HEK293 (cell line): ENCODE measurements at regions not wholly inside any gene's neighbourhood (a gene's known extent, or its start where the extent isn't known, plus 50 kb on each side); places are given as distances from the start of the nearest gene placed in this dataset.

Experiments used
- AEBP2 ChIP-seq: fragments of 450-650 bp; formaldehyde crosslinking; IDR thresholded peaks from 2 replicates; pipeline ENCODE4 v1.5.1; 2016; ENCODE audit warnings: missing biosample characterization, missing genetic modification characterization, borderline replicate concordance
- EGR2 ChIP-seq: fragments of 450-650 bp; formaldehyde crosslinking; IDR thresholded peaks from 2 replicates; pipeline ENCODE4 v1.5.1; 2016; ENCODE audit warnings: low read depth, missing biosample characterization, missing genetic modification characterization
- GFI1B ChIP-seq: fragments of 450-650 bp; formaldehyde crosslinking; IDR thresholded peaks from 2 replicates; pipeline ENCODE4 v1.5.1; 2016; ENCODE audit warnings: missing biosample characterization, missing genetic modification characterization
- PRDM2 ChIP-seq: fragments of 450-650 bp; formaldehyde crosslinking; IDR thresholded peaks from 2 replicates; pipeline ENCODE4 v1.5.1; 2016; ENCODE audit warnings: missing biosample characterization, missing genetic modification characterization, borderline replicate concordance
- REST ChIP-seq: fragments of 450-650 bp; formaldehyde crosslinking; IDR thresholded peaks from 2 replicates; pipeline ENCODE4 v1.5.1; 2016; ENCODE audit warnings: missing biosample characterization, missing genetic modification characterization
- SALL2 ChIP-seq: fragments of 450-650 bp; formaldehyde crosslinking; IDR thresholded peaks from 2 replicates; pipeline ENCODE4 v1.5.0; 2017; ENCODE audit warnings: missing biosample characterization, mild to moderate bottlenecking, missing genetic modification characterization, borderline replicate concordance
- TRIM28 ChIP-seq: IDR thresholded peaks from 2 replicates; pipeline ENCODE4 v1.6.1; 2011; ENCODE audit warnings: low read length, control low read depth, borderline replicate concordance
- ZBTB1 ChIP-seq: fragments of 450-650 bp; formaldehyde crosslinking; IDR thresholded peaks from 2 replicates; pipeline ENCODE4 v1.5.1; 2016; ENCODE audit warnings: missing biosample characterization, missing genetic modification characterization
- ZNF10 ChIP-seq: fragments of 450-650 bp; formaldehyde crosslinking; IDR thresholded peaks from 2 replicates; pipeline ENCODE4 v1.5.1; 2017; ENCODE audit warnings: missing biosample characterization, missing genetic modification characterization
- ZNF184 ChIP-seq: fragments of 450-650 bp; IDR thresholded peaks from 2 replicates; pipeline ENCODE4 v1.5.1; 2018; ENCODE audit warnings: missing biosample characterization, mild to moderate bottlenecking, missing genetic modification characterization
- ZNF19 ChIP-seq: fragments of 450-650 bp; formaldehyde crosslinking; IDR thresholded peaks from 2 replicates; pipeline ENCODE4; 2016; ENCODE audit warnings: missing biosample characterization, missing genetic modification characterization, low read depth
- ZNF302 ChIP-seq: fragments of 450-650 bp; formaldehyde crosslinking; IDR thresholded peaks from 2 replicates; pipeline ENCODE4 v1.5.1; 2016; ENCODE audit warnings: missing biosample characterization, missing genetic modification characterization, low read depth
- ZNF37A ChIP-seq: fragments of 450-650 bp; IDR thresholded peaks from 2 replicates; pipeline ENCODE4 v1.5.1; 2018; ENCODE audit warnings: missing biosample characterization, missing genetic modification characterization
- ZNF391 ChIP-seq: fragments of 450-650 bp; formaldehyde crosslinking; IDR thresholded peaks from 2 replicates; pipeline ENCODE4 v1.5.1; 2016; ENCODE audit warnings: low read depth, missing biosample characterization, missing genetic modification characterization, borderline replicate concordance
- ZNF426 ChIP-seq: fragments of 450-650 bp; formaldehyde crosslinking; IDR thresholded peaks from 2 replicates; pipeline ENCODE4 v1.5.1; 2017; ENCODE audit warnings: missing biosample characterization, missing genetic modification characterization, mild to moderate bottlenecking, inconsistent platforms, moderate library complexity
- ZNF473 ChIP-seq: fragments of 450-650 bp; formaldehyde crosslinking; IDR thresholded peaks from 2 replicates; pipeline ENCODE4 v1.5.1; 2017; ENCODE audit warnings: missing biosample characterization, missing genetic modification characterization
- ZNF501 ChIP-seq: fragments of 450-650 bp; formaldehyde crosslinking; IDR thresholded peaks from 2 replicates; pipeline ENCODE4 v1.5.1; 2016; ENCODE audit warnings: missing biosample characterization, missing genetic modification characterization
- ZNF521 ChIP-seq: fragments of 450-650 bp; formaldehyde crosslinking; IDR thresholded peaks from 2 replicates; pipeline ENCODE4 v1.5.1; 2017; ENCODE audit warnings: missing biosample characterization, mild to moderate bottlenecking, missing genetic modification characterization
- ZNF544 ChIP-seq: fragments of 450-650 bp; formaldehyde crosslinking; IDR thresholded peaks from 2 replicates; pipeline ENCODE4 v1.5.0; 2017; ENCODE audit warnings: missing biosample characterization, missing genetic modification characterization
- ZNF580 ChIP-seq: fragments of 450-650 bp; formaldehyde crosslinking; IDR thresholded peaks from 2 replicates; pipeline ENCODE4 v1.5.1; 2016; ENCODE audit warnings: missing biosample characterization, missing genetic modification characterization
- ZNF610 ChIP-seq: fragments of 450-650 bp; formaldehyde crosslinking; IDR thresholded peaks from 2 replicates; pipeline ENCODE4 v1.5.1; 2016; ENCODE audit warnings: missing biosample characterization, missing genetic modification characterization, borderline replicate concordance
- ZNF629 ChIP-seq: fragments of 450-650 bp; formaldehyde crosslinking; IDR thresholded peaks from 2 replicates; pipeline ENCODE4 v1.5.1; 2017; ENCODE audit warnings: missing biosample characterization, missing genetic modification characterization
- ZNF664 ChIP-seq: fragments of 450-650 bp; formaldehyde crosslinking; IDR thresholded peaks from 2 replicates; pipeline ENCODE4 v1.5.1; 2016; ENCODE audit warnings: missing biosample characterization, missing genetic modification characterization
- ZNF776 ChIP-seq: fragments of 450-650 bp; formaldehyde crosslinking; IDR thresholded peaks from 2 replicates; pipeline ENCODE4 v1.5.0; 2017; ENCODE audit warnings: missing biosample characterization, missing genetic modification characterization, borderline replicate concordance
- ZNF830 ChIP-seq: fragments of 450-650 bp; IDR thresholded peaks from 2 replicates; pipeline ENCODE4 v1.5.0; 2018; ENCODE audit warnings: missing biosample characterization, missing genetic modification characterization, low read depth, mild to moderate bottlenecking, moderate library complexity
- ZNF843 ChIP-seq: fragments of 450-650 bp; formaldehyde crosslinking; IDR thresholded peaks from 2 replicates; pipeline ENCODE4 v1.5.1; 2016; ENCODE audit warnings: missing biosample characterization, missing genetic modification characterization
- ZSCAN4 ChIP-seq: fragments of 450-650 bp; formaldehyde crosslinking; IDR thresholded peaks from 2 replicates; pipeline ENCODE4 v1.5.1; 2017; ENCODE audit warnings: missing biosample characterization, missing genetic modification characterization

GRCh38 chr1:47507881-47508701, 70.2 kb downstream of the FOXD2 start (continued):
- TF ChIP-seq ZNF19 (tag by site-specific recombination) (no peak), ZNF521 (tag by site-specific recombination) (no peak), GFI1B (tag by site-specific recombination) (peak; percentile 45; the same call in 1 of the 2 replicates), ZBTB1 (tag by site-specific recombination) (no peak; the same call in 1 of the 2 replicates), ZSCAN4 (tag by site-specific recombination) (no peak), ZNF184 (tag by site-specific recombination) (0 out of 2 replicates have a peak, but pooled peaks have one; percentile 18), ZNF664 (tag by site-specific recombination) (no peak), ZNF629 (tag by site-specific recombination) (no peak), ZNF610 (tag by site-specific recombination) (peak; percentile 37; the same call in 1 of the 2 replicates), REST (tag by site-specific recombination) (no peak), ZNF830 (tag by site-specific recombination) (no peak), SALL2 (tag by site-specific recombination) (no peak), ZNF776 (no peak), EGR2 (tag by site-specific recombination) (peak; percentile 89), PRDM2 (tag by site-specific recombination) (no peak), AEBP2 (tag by site-specific recombination) (no peak), ZNF501 (tag by site-specific recombination) (no peak), ZNF10 (tag by site-specific recombination) (0 out of 2 replicates have a peak, but pooled peaks have one; percentile 24), ZNF426 (tag by site-specific recombination) (no peak), ZNF37A (tag by site-specific recombination) (0 out of 2 replicates have a peak, but pooled peaks have one; percentile 47), TRIM28 (0 out of 2 replicates have a peak, but pooled peaks have one; percentile 14), ZNF544 (tag by site-specific recombination) (no peak), ZNF580 (tag by site-specific recombination) (no peak), ZNF843 (tag by site-specific recombination) (peak; percentile 91), ZNF302 (tag by site-specific recombination) (no peak), ZNF473 (tag by site-specific recombination) (no peak), ZNF391 (tag by site-specific recombination) (no peak)
